ENCODE measurements at regions not wholly inside any gene's neighbourhood (a gene's known extent, or its start where the extent isn't known, plus 50 kb on each side); places are given as distances from the start of the nearest gene placed in this dataset.

GRCh38 chr2:9089831-9090230 is 86.3 kb upstream of the MBOAT2 start:
- intact Hi-C loops (cut with DNase I), result no loop called here
- DNase-seq (ENCODE audit: low spot score), result no peak

- DNase-seq (ENCODE audit: low spot score), result no peak
- intact Hi-C loops (cut with DNase I), result no loop called here
These were observed 83.7 kb upstream of the MBOAT2 start for GRCh38 chr2:9087121-9087681.

GRCh38 chr2:9086465-9086864 is 83.0 kb upstream of the MBOAT2 start:
- intact Hi-C loops (cut with DNase I), result no loop called here
- DNase-seq (ENCODE audit: low spot score), result no peak

- DNase-seq (ENCODE audit: low spot score), result no peak
- intact Hi-C loops (cut with DNase I), result no loop called here
These were observed 81.9 kb upstream of the MBOAT2 start for GRCh38 chr2:9085353-9085752.

GRCh38 chr2:9083287-9083686 is 79.8 kb upstream of the MBOAT2 start:
- intact Hi-C loops (cut with DNase I), result no loop called here
- no peak for DNase-seq (ENCODE audit: low spot score)

GRCh38 chr2:9082158-9082557 is 78.7 kb upstream of the MBOAT2 start:
- intact Hi-C loops (cut with DNase I), result no loop called here
- DNase-seq (ENCODE audit: low spot score), result no peak

- no peak for DNase-seq (ENCODE audit: low spot score)
- intact Hi-C loops (cut with DNase I), result no loop called here
These were observed 78.3 kb upstream of the MBOAT2 start for GRCh38 chr2:9081750-9082149.

GRCh38 chr2:9078405-9078804 is 74.9 kb upstream of the MBOAT2 start:
- DNase-seq (ENCODE audit: low spot score), result no peak
- intact Hi-C loops (cut with DNase I), result no loop called here

- intact Hi-C loops (cut with DNase I), result no loop called here
- no peak for DNase-seq (ENCODE audit: low spot score)
These were observed 74.2 kb upstream of the MBOAT2 start for GRCh38 chr2:9077691-9078090.

- DNase-seq (ENCODE audit: low spot score), result no peak
- intact Hi-C loops (cut with DNase I), result no loop called here
These were observed 73.3 kb upstream of the MBOAT2 start for GRCh38 chr2:9076755-9077154.

GRCh38 chr2:9076210-9076609 is 72.7 kb upstream of the MBOAT2 start:
- intact Hi-C loops (cut with DNase I), result no loop called here
- no peak for DNase-seq (ENCODE audit: low spot score)

GRCh38 chr2:9074930-9075329 is 71.4 kb upstream of the MBOAT2 start:
- intact Hi-C loops (cut with DNase I), result no loop called here
- no peak for DNase-seq (ENCODE audit: low spot score)

GRCh38 chr2:9071584-9072124 is 68.2 kb upstream of the MBOAT2 start:
- DNase-seq (ENCODE audit: low spot score), result no peak
- intact Hi-C loops (cut with DNase I), result no loop called here

GRCh38 chr2:9071032-9071431 is 67.5 kb upstream of the MBOAT2 start:
- DNase-seq (ENCODE audit: low spot score), result no peak
- intact Hi-C loops (cut with DNase I), result no loop called here

- intact Hi-C loops (cut with DNase I), result no loop called here
These were observed 66.1 kb upstream of the MBOAT2 start for GRCh38 chr2:9069543-9069942.

GRCh38 chr2:9065901-9066300 is 62.4 kb upstream of the MBOAT2 start:
- intact Hi-C loops (cut with DNase I), result no loop called here
- no peak for DNase-seq (ENCODE audit: low spot score)

More at GRCh38 chr2:9069543-9069942, 66.1 kb upstream of the MBOAT2 start:
- DNase-seq (ENCODE audit: low spot score), result no peak

GRCh38 chr2:9063023-9063606 is 59.6 kb upstream of the MBOAT2 start:
- DNase-seq (ENCODE audit: low spot score), result no peak
- intact Hi-C loops (cut with DNase I), result no loop called here

GRCh38 chr2:9060819-9061218 is 57.3 kb upstream of the MBOAT2 start:
- no peak for DNase-seq (ENCODE audit: low spot score)
- intact Hi-C loops (cut with DNase I), result no loop called here

GRCh38 chr2:9057939-9058761 is 54.7 kb upstream of the MBOAT2 start:
- intact Hi-C loops (cut with DNase I), result no loop called here
- no peak for DNase-seq (ENCODE audit: low spot score)

GRCh38 chr2:9055471-9055870 is 52.0 kb upstream of the MBOAT2 start:
- intact Hi-C loops (cut with DNase I), result no loop called here
- no peak for DNase-seq (ENCODE audit: low spot score)

- DNase-seq (ENCODE audit: low spot score), result no peak
These were observed 50.0 kb upstream of the MBOAT2 start for GRCh38 chr2:9053534-9053931.

More at GRCh38 chr2:9053534-9053931, 50.0 kb upstream of the MBOAT2 start:
- intact Hi-C loops (cut with DNase I), result no loop called here
